G401.6 (cell line): ENCODE measurements at regions not wholly inside any gene's neighbourhood (a gene's known extent, or its start where the extent isn't known, plus 50 kb on each side); places are given as distances from the start of the nearest gene placed in this dataset.
"Not testable (repeated sequence)": the region's sequence is repeated elsewhere in the genome, so short reads cannot be mapped to it uniquely, and the experiment has no call there.

Experiments
- FAIRE-seq: peaks from 2 replicates; lab custom pipeline; 2012; peaks lifted over from hg19 to GRCh38; lab: Jason Lieb, UNC

DNA sequence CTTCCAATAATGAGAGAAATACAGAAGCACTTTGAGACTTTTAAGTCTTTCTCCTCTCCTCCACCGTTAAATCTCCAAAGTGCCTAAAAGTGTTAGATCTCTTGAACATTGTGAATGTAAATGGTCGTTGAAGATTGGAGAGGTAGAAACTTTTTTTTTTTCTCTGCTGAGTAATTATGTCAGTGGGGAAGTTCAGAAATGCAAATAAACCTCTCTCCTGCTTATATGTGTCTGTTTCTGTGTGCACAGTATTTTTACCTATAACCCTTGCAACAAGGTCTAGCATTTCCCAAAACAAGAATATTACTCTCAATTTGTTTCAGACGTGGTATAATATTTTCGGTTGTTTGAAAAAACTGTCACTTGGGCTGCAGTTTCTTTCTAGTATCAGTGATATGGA lies 833.6 kb upstream of the CDH8 start:
- FAIRE-seq = no peak

DNA sequence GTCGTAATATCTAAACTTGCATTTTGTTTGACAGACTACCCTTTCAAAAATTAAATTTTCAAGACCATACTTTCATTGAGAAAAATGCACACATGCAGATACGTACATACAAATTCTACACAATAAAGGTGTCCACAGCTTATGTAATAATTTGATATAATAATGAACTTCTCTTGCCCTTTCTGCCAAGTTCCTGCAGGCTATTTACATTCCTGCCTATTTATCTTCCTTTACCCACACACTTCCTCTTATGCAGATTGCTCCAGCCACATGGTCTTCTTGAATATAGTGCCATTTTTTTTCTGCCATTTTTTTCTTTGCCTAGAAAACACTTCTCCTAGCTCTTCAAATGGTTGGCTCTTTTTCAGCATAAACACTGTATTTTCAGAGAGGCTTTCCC lies 826.9 kb upstream of the CDH8 start:
- no peak for FAIRE-seq

- FAIRE-seq = no peak
Measured at GRCh38 chr16:62853887-62854286, 817.6 kb upstream of the CDH8 start.

DNA sequence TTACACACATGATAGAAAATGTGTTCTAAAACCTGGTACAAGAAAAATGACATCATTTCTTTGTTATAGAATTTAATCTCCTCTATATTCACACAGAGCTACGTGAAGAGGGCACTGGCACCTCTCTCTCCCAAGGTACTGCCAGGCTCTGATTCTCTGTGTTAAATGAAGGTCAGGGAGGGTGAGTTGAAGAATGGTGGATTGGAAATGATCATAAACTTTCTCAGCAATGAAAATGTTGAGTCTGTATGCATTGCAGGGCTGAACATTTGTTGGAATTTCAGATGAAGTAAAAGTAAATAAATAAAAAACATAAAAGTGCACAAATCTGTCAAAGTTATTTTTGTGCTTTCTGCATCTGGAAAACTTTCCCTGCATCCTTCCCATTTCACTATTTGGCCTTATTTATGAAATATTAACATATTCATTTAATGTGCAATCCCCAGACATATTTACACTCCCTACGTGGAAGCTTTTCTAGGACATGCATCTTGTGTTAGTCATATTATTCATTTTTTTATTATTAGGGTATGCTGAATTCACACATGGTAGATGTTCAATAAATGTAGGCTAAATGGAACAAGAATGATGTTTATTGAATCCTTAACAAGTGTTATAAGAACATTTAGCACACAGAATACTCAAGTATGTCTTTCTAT lies 810.3 kb upstream of the CDH8 start:
- FAIRE-seq = no peak

GRCh38 chr16:62832214-62832613 lies 796.0 kb upstream of the CDH8 start:
- no peak for FAIRE-seq

DNA sequence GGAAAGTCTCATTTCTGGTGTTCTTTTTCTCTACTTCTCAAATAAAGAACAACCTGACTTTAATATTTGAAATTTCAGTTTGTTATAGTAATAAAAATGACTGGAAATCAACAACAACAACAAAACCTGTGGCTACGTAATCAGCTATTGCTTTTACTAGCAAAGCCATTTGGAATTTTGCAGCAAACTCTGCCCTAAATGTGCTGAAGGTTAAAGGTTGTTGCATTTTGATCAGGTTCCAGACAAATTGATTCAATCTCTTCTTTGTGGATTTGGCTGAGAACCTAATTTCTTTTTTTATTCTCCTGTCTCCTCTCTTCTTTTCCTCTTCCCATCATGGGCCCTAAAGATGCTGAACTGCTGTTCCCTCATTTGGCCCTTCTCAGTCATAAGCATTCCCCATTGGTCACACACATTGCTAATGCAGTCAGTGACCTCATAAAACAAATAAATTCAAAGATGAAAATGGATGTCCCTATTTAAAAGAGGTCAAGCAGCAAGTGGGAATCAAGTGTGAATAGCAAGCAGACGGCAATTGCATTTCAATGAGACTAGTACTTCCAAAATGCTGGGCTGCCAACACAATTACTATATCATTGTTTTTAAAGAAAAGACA lies 795.1 kb upstream of the CDH8 start:
- no peak for FAIRE-seq

- FAIRE-seq = no peak
Measured at GRCh38 chr16:62829607-62830006, 793.4 kb upstream of the CDH8 start.

DNA sequence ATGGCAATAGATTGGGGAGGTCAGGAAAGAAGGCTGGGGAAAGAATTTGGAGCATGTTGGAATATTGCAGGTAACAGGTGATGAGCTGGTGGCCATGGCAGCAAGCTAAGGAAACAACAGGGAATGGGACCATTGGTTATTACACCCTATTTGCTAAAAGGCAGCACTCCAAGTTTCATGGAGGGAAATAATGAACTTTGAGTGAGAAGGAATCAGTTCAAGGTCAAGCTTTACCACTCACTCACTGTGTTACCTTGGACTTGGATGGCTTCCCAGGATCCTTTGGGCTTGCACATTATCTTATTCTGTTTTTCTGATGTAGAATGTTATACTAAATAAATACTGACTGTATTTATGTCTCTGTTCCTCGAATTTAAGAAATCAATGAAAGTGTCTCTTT lies 792.8 kb upstream of the CDH8 start:
- no peak for FAIRE-seq

GRCh38 chr16:62821824-62822223 lies 785.6 kb upstream of the CDH8 start:
- no peak for FAIRE-seq

GRCh38 chr16:62816971-62817519 lies 780.8 kb upstream of the CDH8 start:
- no peak for FAIRE-seq

GRCh38 chr16:62814891-62815290 lies 778.7 kb upstream of the CDH8 start:
- no peak for FAIRE-seq

GRCh38 chr16:62805221-62805857 lies 769.1 kb upstream of the CDH8 start:
- FAIRE-seq = no peak

- no peak for FAIRE-seq
Measured at GRCh38 chr16:62794724-62795123, 758.5 kb upstream of the CDH8 start.

- FAIRE-seq = not testable (repeated sequence)
Measured at GRCh38 chr16:62780081-62780480, 743.8 kb upstream of the CDH8 start.

DNA sequence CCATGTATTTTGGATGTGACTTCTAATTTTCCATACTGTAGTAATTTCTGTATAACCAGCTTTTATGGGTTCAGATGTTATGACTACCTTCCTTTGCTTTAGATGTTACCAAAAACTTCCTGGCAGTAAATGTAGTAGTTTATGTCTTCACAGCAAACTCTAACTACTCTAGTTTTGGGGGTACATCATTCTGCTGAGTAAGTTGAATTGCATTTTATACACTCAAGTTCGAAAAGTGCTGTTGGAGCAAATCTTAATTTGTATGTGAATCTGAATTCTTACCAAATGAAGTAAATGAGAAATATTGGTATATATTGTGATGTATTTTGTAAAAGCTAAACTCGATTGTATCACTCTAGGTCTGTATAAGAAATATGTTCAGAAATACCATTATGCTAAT lies 728.3 kb upstream of the CDH8 start:
- FAIRE-seq = no peak

- FAIRE-seq = no peak
Measured at GRCh38 chr16:62760398-62760797, 724.2 kb upstream of the CDH8 start.

- FAIRE-seq = no peak
Measured at GRCh38 chr16:62755938-62756337, 719.7 kb upstream of the CDH8 start.

- no peak for FAIRE-seq
Measured at GRCh38 chr16:62752854-62753253, 716.6 kb upstream of the CDH8 start.

DNA sequence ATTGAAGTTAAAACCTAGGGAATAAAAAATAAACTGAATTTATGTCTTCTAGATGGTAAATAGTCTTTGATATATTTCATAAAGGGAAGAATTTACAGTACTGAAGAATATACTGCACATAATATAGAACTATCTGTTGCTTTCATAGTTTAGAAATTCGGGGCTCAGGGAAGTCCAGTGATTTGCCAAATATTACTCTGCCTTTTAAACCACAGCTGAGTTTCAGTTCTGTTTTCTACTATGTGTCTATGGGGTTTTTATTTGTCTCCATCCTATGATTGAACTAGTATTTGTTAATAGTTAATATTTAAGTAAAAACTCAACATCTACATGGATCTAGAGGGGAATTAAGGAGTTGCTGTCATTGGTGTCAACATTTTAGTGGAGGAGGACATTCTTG lies 715.0 kb upstream of the CDH8 start:
- no peak for FAIRE-seq

- no peak for FAIRE-seq
Measured at GRCh38 chr16:62741692-62742091, 705.5 kb upstream of the CDH8 start.

DNA sequence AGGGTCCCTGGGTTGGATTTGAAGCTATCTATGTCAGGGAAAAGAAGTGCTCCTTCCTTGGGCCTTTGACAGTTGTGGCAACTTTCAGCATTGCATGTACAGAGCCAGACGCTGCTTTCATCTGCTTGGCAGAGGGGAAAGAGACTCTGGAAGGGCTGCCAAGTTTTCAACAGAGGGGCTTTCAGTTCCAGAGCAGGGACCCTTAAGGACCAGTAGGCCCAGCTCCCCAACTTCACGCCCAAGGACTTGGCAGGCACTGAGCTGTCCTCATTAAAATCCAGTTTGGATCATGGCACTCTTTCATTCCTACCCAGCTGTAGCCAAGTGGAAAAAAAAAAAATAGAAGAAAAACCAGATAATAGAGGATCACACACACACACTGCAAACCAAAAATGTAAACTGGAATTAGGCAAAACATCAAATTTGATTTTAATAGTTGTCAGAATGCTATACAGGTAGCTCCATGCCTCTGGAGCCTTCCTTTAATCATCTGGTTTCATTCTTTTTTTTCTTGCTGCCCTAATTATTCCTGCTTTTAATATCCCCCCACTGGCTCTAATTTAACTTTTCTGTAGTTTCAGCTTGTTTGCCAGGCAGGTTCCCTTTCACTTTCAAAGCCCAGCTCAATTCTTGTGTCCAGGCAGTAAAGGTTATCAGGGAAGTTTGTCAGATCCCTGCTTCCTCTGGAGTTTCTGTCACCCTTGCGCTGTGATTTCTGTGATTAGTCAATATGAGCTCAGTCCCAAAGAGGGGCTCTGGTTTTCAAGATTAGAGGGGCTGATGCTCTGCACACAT lies 702.6 kb upstream of the CDH8 start:
- no peak for FAIRE-seq

DNA sequence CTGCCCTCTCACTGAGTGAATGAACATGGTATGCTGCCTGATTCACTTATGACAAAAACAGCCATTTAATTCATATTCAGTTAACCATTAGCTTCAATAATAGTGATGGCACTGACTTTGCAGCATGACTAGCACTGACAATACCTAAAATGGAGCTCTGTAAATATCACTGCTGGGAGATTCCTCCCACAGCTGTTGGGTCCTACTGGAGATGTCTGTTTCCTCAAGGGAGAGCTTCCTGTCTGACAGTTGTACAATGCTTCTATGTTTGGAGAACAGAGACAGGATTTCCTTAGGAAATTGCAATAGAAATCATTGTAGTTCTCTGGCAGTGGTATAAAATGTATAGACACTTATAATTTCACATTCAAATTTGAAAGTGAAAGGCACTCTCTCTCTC lies 695.9 kb upstream of the CDH8 start:
- FAIRE-seq = no peak
